ENCODE measurements at regions not wholly inside any gene's neighbourhood (a gene's known extent, or its start where the extent isn't known, plus 50 kb on each side); places are given as distances from the start of the nearest gene placed in this dataset.
"Not testable (repeated sequence)": the region's sequence is repeated elsewhere in the genome, so short reads cannot be mapped to it uniquely, and the experiment has no call there.

DNA sequence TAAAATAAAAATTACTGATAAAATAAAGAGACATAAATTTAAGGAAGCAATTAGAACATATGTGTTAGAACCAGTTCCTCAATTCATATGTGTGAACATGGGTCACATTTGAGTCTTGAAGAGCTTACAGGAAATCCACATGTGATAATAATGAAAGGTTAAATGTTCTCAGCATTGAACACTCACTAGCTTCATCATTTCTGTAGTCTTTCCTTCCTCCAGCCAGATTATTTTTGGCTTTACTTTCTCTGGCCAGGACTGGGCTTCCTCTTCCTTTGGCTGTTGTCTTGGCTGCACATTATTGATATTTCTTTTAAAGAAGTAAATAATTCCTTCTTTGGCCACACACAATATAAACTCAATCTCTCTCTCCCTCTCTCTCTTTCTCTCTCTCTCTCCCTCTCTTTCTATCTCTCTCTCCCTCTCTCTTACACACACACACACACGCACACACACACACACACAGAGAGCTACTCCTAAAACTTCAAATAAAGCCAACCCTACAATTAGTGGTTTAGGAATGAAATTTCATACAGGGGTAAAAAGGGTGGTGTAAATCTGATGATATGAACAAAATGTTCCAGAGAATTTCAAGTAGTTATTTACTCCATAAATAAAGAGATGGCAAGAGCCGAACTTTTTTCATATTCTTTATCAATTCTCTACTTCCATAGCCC is 171.2 kb downstream of the REEP3 start:
- intact Hi-C loops (cut with micrococcal nuclease): no loop called here
- no peak overlapping the region for H3K4me3 Mint-ChIP-seq
- WGBS (ENCODE audit: insufficient coverage): no CpG with 5 or more reads among the region's 2 CpGs
- no peak overlapping the region for H3K27ac Mint-ChIP-seq
- no peaks in the 10 kb centered on the region for H3K36me3 Mint-ChIP-seq
- H3K9me3 ChIP-seq (ENCODE audit: control insufficient read depth, insufficient read depth, low read length): no peaks in the 10 kb centered on the region
- peaks cover 0 to 9% of the 10 kb centered on the region in 2 donors for H3K27me3 Mint-ChIP-seq (ENCODE audit: low read depth in 2 of 2)
- no peaks in the 10 kb centered on the region for H3K4me1 ChIP-seq (ENCODE audit: control insufficient read depth, insufficient read depth, low read length)
- no peaks in the 10 kb centered on the region for H3K9me3 Mint-ChIP-seq
- no peak for TF ChIP-seq CTCF (IDR thresholded peaks at IDR 0.05)
- no peaks in the 10 kb centered on the region for H3K27me3 ChIP-seq (ENCODE audit: control insufficient read depth, insufficient read depth, low read length)
- H3K4me3 ChIP-seq (ENCODE audit: low read length): no peak overlapping the region
- H3K36me3 ChIP-seq (ENCODE audit: control insufficient read depth, insufficient read depth, low read length): no peaks in the 10 kb centered on the region
- no peak for DNase-seq
- no peak overlapping the region for H3K27ac ChIP-seq (ENCODE audit: low read length)
- no peaks in the 10 kb centered on the region for H3K4me1 Mint-ChIP-seq
- ATAC-seq: no peak

- DNase-seq; H3K9me3 Mint-ChIP-seq; intact Hi-C loops (cut with micrococcal nuclease); ATAC-seq; H3K27me3 ChIP-seq (ENCODE audit: control insufficient read depth, insufficient read depth, low read length); H3K4me1 Mint-ChIP-seq; H3K4me3 Mint-ChIP-seq; H3K36me3 ChIP-seq (ENCODE audit: control insufficient read depth, insufficient read depth, low read length); H3K27me3 Mint-ChIP-seq (ENCODE audit: low read depth in 2 of 2); H3K4me1 ChIP-seq (ENCODE audit: control insufficient read depth, insufficient read depth, low read length); H3K27ac Mint-ChIP-seq; H3K4me3 ChIP-seq (ENCODE audit: low read length); H3K27ac ChIP-seq (ENCODE audit: low read length); H3K9me3 ChIP-seq (ENCODE audit: control insufficient read depth, insufficient read depth, low read length); H3K36me3 Mint-ChIP-seq: not testable (repeated sequence)
- WGBS (ENCODE audit: insufficient coverage): 88% methylated on average over 1 of the region's 1 CpG
These were observed 171.8 kb downstream of the REEP3 start for GRCh38 chr10:63693021-63693420.

GRCh38 chr10:63696205-63696604 is 175.0 kb downstream of the REEP3 start:
- no peaks in the 10 kb centered on the region for H3K36me3 ChIP-seq (ENCODE audit: control insufficient read depth, insufficient read depth, low read length)
- H3K9me3 ChIP-seq (ENCODE audit: control insufficient read depth, insufficient read depth, low read length): no peaks in the 10 kb centered on the region
- H3K4me3 Mint-ChIP-seq: no peak overlapping the region
- H3K36me3 Mint-ChIP-seq: no peaks in the 10 kb centered on the region
- H3K27me3 Mint-ChIP-seq (ENCODE audit: low read depth in 2 of 2): peaks cover 0 to 4% of the 10 kb centered on the region in 2 donors
- no peak overlapping the region for H3K27ac Mint-ChIP-seq
- DNase-seq (no peak), ATAC-seq (no peak)
- no peaks in the 10 kb centered on the region for H3K27me3 ChIP-seq (ENCODE audit: control insufficient read depth, insufficient read depth, low read length)
- no peaks in the 10 kb centered on the region for H3K9me3 Mint-ChIP-seq
- intact Hi-C loops (cut with micrococcal nuclease): no loop called here
- no peak for TF ChIP-seq CTCF (IDR thresholded peaks at IDR 0.05)
- no peaks in the 10 kb centered on the region for H3K4me1 Mint-ChIP-seq
- H3K4me3 ChIP-seq (ENCODE audit: low read length): no peak overlapping the region
- 96% methylated on average over 3 of the region's 3 CpGs for WGBS (ENCODE audit: insufficient coverage)
- no peak overlapping the region for H3K27ac ChIP-seq (ENCODE audit: low read length)
- H3K4me1 ChIP-seq (ENCODE audit: control insufficient read depth, insufficient read depth, low read length): peaks cover 3% of the 10 kb centered on the region

DNA sequence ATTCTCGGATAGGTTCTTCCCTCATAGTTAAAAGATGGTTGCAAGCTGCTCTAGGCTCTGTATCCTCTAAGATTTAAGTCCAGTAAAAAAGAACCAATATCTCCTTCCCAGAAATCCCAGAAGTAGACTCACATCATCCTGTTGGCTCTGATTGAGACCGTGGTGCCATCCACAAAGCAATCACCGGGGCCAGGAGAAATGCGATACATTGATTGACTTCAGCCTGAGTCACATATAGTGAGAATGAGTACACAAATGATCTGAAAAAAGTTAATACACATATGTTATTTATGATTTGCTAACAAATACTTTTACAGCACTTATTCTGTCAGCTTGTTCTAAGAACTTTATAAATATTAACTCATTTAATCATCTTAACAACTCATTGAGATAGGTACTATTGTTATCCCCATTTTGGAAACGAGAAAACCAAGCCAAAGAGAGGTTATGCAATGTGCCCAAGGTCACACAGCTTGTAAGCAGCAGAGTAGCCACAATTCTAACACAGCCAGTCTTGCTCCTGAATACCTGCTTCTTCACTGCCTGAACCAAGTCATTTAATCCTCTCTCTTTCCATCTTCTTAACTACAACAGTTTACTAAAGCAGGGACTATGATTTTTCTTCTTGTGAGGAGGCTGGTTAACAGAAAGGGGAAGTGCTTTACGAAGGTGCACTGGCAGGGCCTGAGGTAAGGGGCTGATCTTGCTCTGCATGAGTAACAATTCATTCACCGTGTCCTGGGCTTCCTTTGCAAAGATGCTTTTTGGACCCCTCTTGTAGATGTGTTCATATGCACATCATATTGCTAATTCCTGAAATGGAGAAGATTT is 177.0 kb downstream of the REEP3 start:
- Mint-ChIP-seq H3K4me1 (no peaks in the 10 kb centered on the region), H3K27me3 (ENCODE audit: low read depth in 2 of 2) (peaks cover 1 to 4% of the 10 kb centered on the region in 2 donors), H3K36me3 (no peaks in the 10 kb centered on the region), H3K27ac (no peak overlapping the region), H3K9me3 (no peaks in the 10 kb centered on the region), H3K4me3 (no peak overlapping the region)
- Histone ChIP-seq H3K9me3 (ENCODE audit: control insufficient read depth, insufficient read depth, low read length) (no peaks in the 10 kb centered on the region), H3K4me1 (ENCODE audit: control insufficient read depth, insufficient read depth, low read length) (peaks cover 3% of the 10 kb centered on the region), H3K27me3 (ENCODE audit: control insufficient read depth, insufficient read depth, low read length) (no peaks in the 10 kb centered on the region), H3K4me3 (ENCODE audit: low read length) (no peak overlapping the region), H3K27ac (ENCODE audit: low read length) (no peak overlapping the region), H3K36me3 (ENCODE audit: control insufficient read depth, insufficient read depth, low read length) (no peaks in the 10 kb centered on the region)
- TF ChIP-seq CTCF (IDR thresholded peaks at IDR 0.05): no peak
- 76% methylated on average over 7 of the region's 7 CpGs for WGBS (ENCODE audit: insufficient coverage)
- intact Hi-C loops (cut with micrococcal nuclease): no loop called here
- DNase-seq (no peak), ATAC-seq (no peak)

Data from natural killer cell (primary cell).